ACC112 (cell line): ENCODE measurements at regions not wholly inside any gene's neighbourhood (a gene's known extent, or its start where the extent isn't known, plus 50 kb on each side); places are given as distances from the start of the nearest gene placed in this dataset.

Experiments used
- H2AFZ ChIP-seq: fragments of 200-600 bp; sonication (generic); one replicate; pipeline ENCODE4 v1.6.0; 2017; ENCODE audit warnings: antibody characterized with exemption, low read length; ENCODE audit not compliant: unreplicated experiment
- H3K27ac ChIP-seq: fragments of 200-600 bp; sonication (generic); 2 replicates; pipeline ENCODE4 v1.5.1; 2014; ENCODE audit warnings: low read depth, mild to moderate bottlenecking, antibody characterized with exemption, low read length, moderate library complexity
- H3K27me3 ChIP-seq: fragments of 200-600 bp; sonication (generic); 2 replicates; pipeline ENCODE4 v1.6.1; 2014; ENCODE audit warnings: mild to moderate bottlenecking, antibody characterized with exemption, low read length, moderate library complexity, mixed read lengths; ENCODE audit not compliant: insufficient read depth
- H3K36me3 ChIP-seq: fragments of 200-600 bp; sonication (generic); 2 replicates; pipeline ENCODE4 v1.6.1; 2016; ENCODE audit warnings: mild to moderate bottlenecking, antibody characterized with exemption, low read length, moderate library complexity, mixed read lengths; ENCODE audit not compliant: insufficient read depth
- H3K4me1 ChIP-seq: fragments of 200-600 bp; sonication (generic); one replicate; pipeline ENCODE4 v1.6.1; 2016; ENCODE audit warnings: low read length, mixed read lengths; ENCODE audit not compliant: insufficient read depth, unreplicated experiment, control insufficient read depth
- H3K4me3 ChIP-seq: fragments of 200-600 bp; sonication (generic); 2 replicates; pipeline ENCODE4 v1.5.1; 2014; ENCODE audit warnings: mild to moderate bottlenecking, low read depth, low read length
- H3K79me2 ChIP-seq: fragments of 200-600 bp; sonication (generic); one replicate; pipeline ENCODE4 v1.6.0; 2016; ENCODE audit warnings: low read length; ENCODE audit not compliant: control insufficient read depth, unreplicated experiment, insufficient read depth

GRCh38 chr7:130867581-130868136 is 133.7 kb upstream of the KLF14 start:
- Histone ChIP-seq H3K79me2 (no peaks in the 10 kb centered on the region), H3K27me3 (no peaks in the 10 kb centered on the region), H3K27ac (no peak overlapping the region), H3K4me1 (peaks cover 5% of the 10 kb centered on the region), H3K36me3 (peaks cover 87% of the 10 kb centered on the region), H2AFZ (no peak overlapping the region), H3K4me3 (no peak overlapping the region)

- Histone ChIP-seq H3K79me2 (no peaks in the 10 kb centered on the region), H3K27ac (no peak overlapping the region)
Observed at GRCh38 chr7:130868139-130868538, 134.1 kb upstream of the KLF14 start.

GRCh38 chr7:130869918-130870317 is 135.9 kb upstream of the KLF14 start:
- Histone ChIP-seq H3K4me1 (peaks cover 12% of the 10 kb centered on the region), H3K79me2 (peaks cover under 1% of the 10 kb centered on the region), H3K27ac (no peak overlapping the region), H2AFZ (no peak overlapping the region), H3K4me3 (no peak overlapping the region), H3K27me3 (no peaks in the 10 kb centered on the region), H3K36me3 (peaks cover 76% of the 10 kb centered on the region)

More at GRCh38 chr7:130868139-130868538, 134.1 kb upstream of the KLF14 start:
- Histone ChIP-seq H3K27me3 (no peaks in the 10 kb centered on the region), H3K4me1 (peaks cover 7% of the 10 kb centered on the region), H3K4me3 (no peak overlapping the region), H3K36me3 (peaks cover 84% of the 10 kb centered on the region), H2AFZ (no peak overlapping the region)

GRCh38 chr7:130872341-130872740 is 138.3 kb upstream of the KLF14 start:
- no peak overlapping the region for H3K4me3 ChIP-seq
- H3K36me3 ChIP-seq, result peaks cover 68% of the 10 kb centered on the region
- no peak overlapping the region for H2AFZ ChIP-seq
- H3K4me1 ChIP-seq, result peaks cover 18% of the 10 kb centered on the region
- H3K79me2 ChIP-seq, result peaks cover 10% of the 10 kb centered on the region
- no peaks in the 10 kb centered on the region for H3K27me3 ChIP-seq
- H3K27ac ChIP-seq, result no peak overlapping the region

- peak overlapping the region; percentile 15; the same call in 1 of the 2 replicates for H3K27ac ChIP-seq
- H3K27me3 ChIP-seq, result no peaks in the 10 kb centered on the region
- H3K79me2 ChIP-seq, result peaks cover 15% of the 10 kb centered on the region
- no peak overlapping the region for H2AFZ ChIP-seq
- H3K36me3 ChIP-seq, result peaks cover 71% of the 10 kb centered on the region
- peaks cover 19% of the 10 kb centered on the region for H3K4me1 ChIP-seq
- H3K4me3 ChIP-seq, result no peak overlapping the region
Observed at GRCh38 chr7:130872756-130873448, 138.9 kb upstream of the KLF14 start.

GRCh38 chr7:130874071-130874915 is 140.3 kb upstream of the KLF14 start:
- Histone ChIP-seq H3K36me3 (peaks cover 70% of the 10 kb centered on the region), H3K4me1 (peaks cover 28% of the 10 kb centered on the region), H3K27ac (peak overlapping the region; percentile 47), H3K79me2 (peaks cover 27% of the 10 kb centered on the region), H3K4me3 (no peak overlapping the region), H3K27me3 (no peaks in the 10 kb centered on the region), H2AFZ (no peak overlapping the region)

- Histone ChIP-seq H3K4me1 (peaks cover 28% of the 10 kb centered on the region), H2AFZ (no peak overlapping the region), H3K27me3 (no peaks in the 10 kb centered on the region), H3K27ac (peak overlapping the region; percentile 47), H3K36me3 (peaks cover 61% of the 10 kb centered on the region), H3K4me3 (no peak overlapping the region), H3K79me2 (peaks cover 31% of the 10 kb centered on the region)
Observed at GRCh38 chr7:130875265-130875741, 141.3 kb upstream of the KLF14 start.

- no peak overlapping the region for H2AFZ ChIP-seq
- no peak overlapping the region for H3K4me3 ChIP-seq
- H3K36me3 ChIP-seq, result peaks cover 60% of the 10 kb centered on the region
- H3K79me2 ChIP-seq, result peaks cover 35% of the 10 kb centered on the region
- no peaks in the 10 kb centered on the region for H3K27me3 ChIP-seq
- peak overlapping the region; percentile 48 for H3K27ac ChIP-seq
- H3K4me1 ChIP-seq, result peaks cover 34% of the 10 kb centered on the region
Observed at GRCh38 chr7:130875901-130876300, 141.9 kb upstream of the KLF14 start.

GRCh38 chr7:130877236-130877990 is 143.4 kb upstream of the KLF14 start:
- peak overlapping the region; percentile 48 for H3K27ac ChIP-seq
- H3K4me3 ChIP-seq, result no peak overlapping the region
- H3K79me2 ChIP-seq, result peaks cover 50% of the 10 kb centered on the region
- H3K27me3 ChIP-seq, result no peaks in the 10 kb centered on the region
- H3K4me1 ChIP-seq, result peaks cover 47% of the 10 kb centered on the region
- no peak overlapping the region for H2AFZ ChIP-seq
- peaks cover 63% of the 10 kb centered on the region for H3K36me3 ChIP-seq

GRCh38 chr7:130877991-130878305 is 143.9 kb upstream of the KLF14 start:
- H3K4me1 ChIP-seq, result peaks cover 49% of the 10 kb centered on the region
- peaks cover 56% of the 10 kb centered on the region for H3K79me2 ChIP-seq
- no peak overlapping the region for H3K4me3 ChIP-seq
- no peak overlapping the region for H2AFZ ChIP-seq
- H3K27me3 ChIP-seq, result no peaks in the 10 kb centered on the region
- H3K36me3 ChIP-seq, result peaks cover 65% of the 10 kb centered on the region
- H3K27ac ChIP-seq, result peak overlapping the region; percentile 48
